HepG2 (cell line): ENCODE measurements at regions not wholly inside any gene's neighbourhood (a gene's known extent, or its start where the extent isn't known, plus 50 kb on each side); places are given as distances from the start of the nearest gene placed in this dataset.

Experiments
- ATAC-seq: fragments of 200-7000 bp; cut with Tn5 transposase; 3 replicates; pipeline ENCODE4 v1.9.1; 2020; ENCODE audit warnings: mild to moderate bottlenecking, moderate library complexity
- BruUV-seq: library from RNA; stranded (reverse); fragments of 400-500 nt; replicated peaks from 2 replicates; lab custom pipeline; 2021; lab: Mats Ljungman, UMichigan
- CTCF ChIA-PET: fragments of 300-600 bp; formaldehyde crosslinking; extraction: SDS; loops from one replicate; lab custom pipeline; 2021; ENCODE audit warnings: low total read pairs, inconsistent platforms, low intra/inter-chr PET ratio; lab: Yijun Ruan, JAX
- POLR2A ChIA-PET: fragments of 350-600 bp; sonication (Branson Sonifier 250); formaldehyde crosslinking; loops from one replicate; lab custom pipeline; 2020; ENCODE audit warnings: antibody characterized with exemption, inconsistent platforms; lab: Yijun Ruan, JAX
- DNase-seq: peaks from one replicate; pipeline ENCODE4 v3.0.0-alpha.2; 2015; ENCODE audit warnings: low spot score
- FAIRE-seq: peaks from 3 replicates; lab custom pipeline; 2011; peaks lifted over from hg19 to GRCh38; lab: Jason Lieb, UNC
- H2AFZ ChIP-seq: one replicate; pipeline ENCODE4 v1.6.1; 2011; ENCODE audit warnings: low read length, inconsistent platforms
- H3K27ac ChIP-seq: fragments of 300-600 bp; 3 replicates; pipeline ENCODE4 v1.8.0; 2011; ENCODE audit warnings: mixed run types, mild to moderate bottlenecking, mixed read lengths, low read length, inconsistent platforms; ENCODE audit not compliant: insufficient read depth; ENCODE audit errors: extremely low read length
- H3K27me3 ChIP-seq, 2 experiments: fragments of 200-600 bp in 1 of 2; 2 replicates in 1 of 2; 3 replicates in 1 of 2; pipeline versions ENCODE4 v1.6.0 to v1.8.0; 2011; ENCODE audit warnings: low read length in 2 of 2, mild to moderate bottlenecking in 2 of 2, moderate library complexity in 2 of 2, inconsistent platforms in 1 of 2; ENCODE audit not compliant: insufficient read depth in 2 of 2, control insufficient read depth in 1 of 2
- H3K36me3 ChIP-seq, 2 experiments: fragments of 200-600 bp in 1 of 2; replicated peaks in 1 of 2; 2 replicates in 1 of 2; 3 replicates in 1 of 2; pipeline versions ENCODE4 v1.5.1 to v1.8.0; 2011; ENCODE audit warnings: low read length in 2 of 2, inconsistent platforms in 1 of 2; ENCODE audit not compliant: insufficient read depth in 2 of 2, control insufficient read depth in 1 of 2
- H3K4me1 ChIP-seq: 2 replicates; pipeline ENCODE4 v1.5.1; 2012; ENCODE audit warnings: low read length, inconsistent platforms; ENCODE audit not compliant: insufficient read depth
- H3K4me2 ChIP-seq: 2 replicates; pipeline ENCODE4 v1.6.0; 2011; ENCODE audit warnings: low read depth, low read length, inconsistent platforms
- H3K4me3 ChIP-seq, 3 experiments: fragments of 200-600 bp in 1 of 3; sonication (generic), shearing (Covaris generic) in 1 of 3; replicated peaks in 1 of 3; 2 replicates each; pipeline ENCODE4 v1.5.1; 2011 to 2016; ENCODE audit warnings: low read length in 3 of 3, inconsistent platforms in 2 of 3, low read depth in 2 of 3, mild to moderate bottlenecking in 2 of 3, control low read depth in 1 of 3, mixed read lengths in 1 of 3; ENCODE audit not compliant: insufficient read depth in 1 of 3
- H3K79me2 ChIP-seq: one replicate; pipeline ENCODE4 v1.6.1; 2011; ENCODE audit warnings: low read length, inconsistent platforms; ENCODE audit not compliant: insufficient read depth
- H3K9ac ChIP-seq: 2 replicates; pipeline ENCODE4 v1.6.0; 2011; ENCODE audit warnings: mild to moderate bottlenecking, low read depth, low read length, inconsistent platforms; ENCODE audit not compliant: insufficient read depth
- H3K9me3 ChIP-seq: 2 replicates; pipeline ENCODE4 v1.5.1; 2012; ENCODE audit warnings: mild to moderate bottlenecking, low read length
- H4K20me1 ChIP-seq: 2 replicates; pipeline ENCODE4 v1.6.0; 2011; ENCODE audit warnings: inconsistent platforms, mild to moderate bottlenecking, low read length, moderate library complexity; ENCODE audit not compliant: insufficient read depth
- PBX3 ChIP-seq: sonication (generic); formaldehyde crosslinking; IDR thresholded peaks from 2 replicates; pipeline ENCODE4 v1.8.1; 2023; ENCODE audit warnings: missing genetic modification reagents, inconsistent platforms, borderline replicate concordance
- U2AF2 ChIP-seq: fragments of 200-400 bp; formaldehyde crosslinking; IDR thresholded peaks from 2 replicates; pipeline ENCODE4 v1.6.1; 2017; ENCODE audit warnings: low read depth, mild to moderate bottlenecking, low read length
- ZNF609 ChIP-seq: sonication (generic); formaldehyde crosslinking; IDR thresholded peaks from 2 replicates; pipeline ENCODE4 v1.4.0; 2020; ENCODE audit warnings: mild to moderate bottlenecking, missing genetic modification reagents, borderline replicate concordance
- in situ Hi-C: cut with HindIII; loops from 2 replicates; pipeline ENCODE4 v1.10.0; 2017; ENCODE audit warnings: low pct_unique_long_range_greater_than_20kb; ENCODE audit not compliant: extremely low pct_ligation_motif_present
- intact Hi-C: fragments of 100-400 bp; cut with micrococcal nuclease; formaldehyde crosslinking; loops from one replicate; pipeline ENCODE4 v1.10.0; 2022; ENCODE audit not compliant: unreplicated experiment

GRCh38 chr17:11056926-11057325 lies 184.1 kb upstream of the SHISA6 start:
- no peaks in the 10 kb centered on the region; a peak in 1 of 5 replicates for H3K27me3 ChIP-seq
- no peaks in the 10 kb centered on the region for H3K36me3 ChIP-seq
- H4K20me1 ChIP-seq: no peaks in the 10 kb centered on the region
- CTCF ChIA-PET: no interaction called here
- DNase-seq: no peak
- no peaks in the 10 kb centered on the region for H3K4me1 ChIP-seq
- H3K79me2 ChIP-seq: no peaks in the 10 kb centered on the region
- peaks cover 22% of the 10 kb centered on the region for H3K9me3 ChIP-seq
- FAIRE-seq: no peak
- no TSS peak for BruUV-seq
- H3K4me3 ChIP-seq: no peak overlapping the region
- in situ Hi-C loops (no loop called here), intact Hi-C loops (no loop called here)
- no peak overlapping the region for H3K27ac ChIP-seq
- no peak for ATAC-seq
- POLR2A ChIA-PET: no interaction called here
- TF ChIP-seq ZNF609 (CRISPR knock-in tag): no peak
- no peak for TF ChIP-seq PBX3 (CRISPR knock-in tag)
- no peak for TF ChIP-seq U2AF2
- TF ChIP-seq, all 625 proteins: peak for 0
- Histone ChIP-seq H3K9ac (no peak overlapping the region), H2AFZ (no peak overlapping the region), H3K4me2 (no peak overlapping the region)
